IMR-90 (cell line): ENCODE measurements at regions not wholly inside any gene's neighbourhood (a gene's known extent, or its start where the extent isn't known, plus 50 kb on each side); places are given as distances from the start of the nearest gene placed in this dataset.

Experiments used
- ATAC-seq: fragments of 200-7000 bp; cut with Tn5 transposase; 2 replicates; pipeline ENCODE4 v1.9.1; 2020; ENCODE audit warnings: low read depth, mild to moderate bottlenecking, moderate library complexity
- BruUV-seq: library from RNA; stranded (reverse); fragments of 400-500 nt; replicated peaks from 2 replicates; lab custom pipeline; 2021; lab: Mats Ljungman, UMichigan
- CTCF ChIA-PET: fragments of 300-600 bp; formaldehyde crosslinking; extraction: SDS; loops from one replicate; lab custom pipeline; 2021; ENCODE audit warnings: antibody characterized with exemption; lab: Yijun Ruan, JAX
- POLR2A ChIA-PET: fragments of 300-600 bp; sonication (Branson Sonifier 250); formaldehyde crosslinking; loops from one replicate; lab custom pipeline; 2022; ENCODE audit warnings: antibody characterized with exemption; ENCODE audit not compliant: unreplicated experiment; lab: Charles Lee
- DNase-seq: peaks from one replicate; pipeline ENCODE4 v3.0.0; 2013
- H2AFZ ChIP-seq: replicated peaks from 2 replicates; pipeline ENCODE3; 2013; ENCODE audit warnings: low read length, mild to moderate bottlenecking; ENCODE audit not compliant: poor library complexity
- H2AK5ac ChIP-seq: 2 replicates; pipeline ENCODE4 v1.6.1; 2013; ENCODE audit warnings: low read depth, low read length, inconsistent platforms
- H2AK9ac ChIP-seq: replicated peaks from 2 replicates; pipeline ENCODE3; 2013; ENCODE audit warnings: mild to moderate bottlenecking, low read depth, low read length, moderate library complexity; ENCODE audit not compliant: poor library complexity
- H2BK120ac ChIP-seq: 2 replicates; pipeline ENCODE4 v1.6.1; 2013; ENCODE audit warnings: low read depth, low read length, inconsistent platforms
- H2BK15ac ChIP-seq: 3 replicates; pipeline ENCODE4 v1.6.1; 2013; ENCODE audit warnings: low read depth, low read length, inconsistent platforms
- H2BK20ac ChIP-seq: 2 replicates; pipeline ENCODE4 v1.6.1; 2013; ENCODE audit warnings: low read depth, mild to moderate bottlenecking, inconsistent platforms, low read length, moderate library complexity
- H2BK5ac ChIP-seq: 2 replicates; pipeline ENCODE4 v1.6.1; 2013; ENCODE audit warnings: mild to moderate bottlenecking, low read depth, low read length, inconsistent platforms; ENCODE audit not compliant: poor library complexity, severe bottlenecking
- H3K14ac ChIP-seq: replicated peaks from 2 replicates; pipeline ENCODE4 v1.6.1; 2013; ENCODE audit warnings: low read depth, low read length, inconsistent platforms
- H3K18ac ChIP-seq: 2 replicates; pipeline ENCODE4 v1.6.1; 2013; ENCODE audit warnings: low read depth, low read length, control low read depth
- H3K23ac ChIP-seq: 2 replicates; pipeline ENCODE4 v1.6.1; 2013; ENCODE audit warnings: low read depth, low read length, inconsistent platforms
- H3K27ac ChIP-seq: 2 replicates; pipeline ENCODE4 v1.5.1; 2013; ENCODE audit warnings: mild to moderate bottlenecking, control low read depth, low read length; ENCODE audit not compliant: insufficient read depth
- H3K27me3 ChIP-seq: 2 replicates; pipeline ENCODE4 v1.6.1; 2013; ENCODE audit warnings: low read length; ENCODE audit not compliant: control insufficient read depth, insufficient read depth
- H3K36me3 ChIP-seq: 2 replicates; pipeline ENCODE4 v1.6.1; 2013; ENCODE audit warnings: low read length, mixed read lengths; ENCODE audit not compliant: control insufficient read depth, insufficient read depth
- H3K4ac ChIP-seq: 2 replicates; pipeline ENCODE4 v1.6.1; 2013; ENCODE audit warnings: low read depth, low read length, inconsistent platforms
- H3K4me1 ChIP-seq: 2 replicates; pipeline ENCODE4 v1.6.1; 2013; ENCODE audit warnings: low read length, mixed read lengths; ENCODE audit not compliant: control insufficient read depth, insufficient read depth
- H3K4me2 ChIP-seq: 2 replicates; pipeline ENCODE4 v1.6.1; 2013; ENCODE audit warnings: low read depth, mild to moderate bottlenecking, control low read depth, low read length, moderate library complexity
- H3K4me3 ChIP-seq: 2 replicates; pipeline ENCODE4 v1.5.1; 2013; ENCODE audit warnings: low read depth, mild to moderate bottlenecking, control low read depth, low read length, moderate library complexity; ENCODE audit not compliant: insufficient read depth
- H3K56ac ChIP-seq: 2 replicates; pipeline ENCODE4 v1.6.1; 2013; ENCODE audit warnings: low read length, inconsistent platforms; ENCODE audit not compliant: insufficient read depth; ENCODE audit errors: extremely low read depth
- H3K79me1 ChIP-seq, 2 experiments: 2 replicates each; pipeline ENCODE4 v1.6.1; 2013; ENCODE audit warnings: low read length in 2 of 2, inconsistent platforms in 1 of 2, low read depth in 1 of 2
- H3K9ac ChIP-seq: 2 replicates; pipeline ENCODE4 v1.6.1; 2013; ENCODE audit warnings: low read depth, low read length, control low read depth
- H3K9me1 ChIP-seq: 2 replicates; pipeline ENCODE4 v1.6.1; 2013; ENCODE audit warnings: low read length, inconsistent platforms; ENCODE audit not compliant: insufficient read depth
- H3K9me3 ChIP-seq: 2 replicates; pipeline ENCODE4 v1.6.1; 2013; ENCODE audit warnings: low read length; ENCODE audit not compliant: control insufficient read depth, insufficient read depth
- H4K20me1 ChIP-seq: 2 replicates; pipeline ENCODE4 v1.6.1; 2013; ENCODE audit warnings: low read length, inconsistent platforms; ENCODE audit not compliant: insufficient read depth
- H4K5ac ChIP-seq: 2 replicates; pipeline ENCODE4 v1.6.1; 2013; ENCODE audit warnings: mild to moderate bottlenecking, low read depth, low read length, control low read depth
- H4K8ac ChIP-seq, 2 experiments: 2 replicates each; pipeline ENCODE4 v1.6.1; 2013; ENCODE audit warnings: low read depth in 2 of 2, low read length in 2 of 2, control low read depth in 1 of 2, inconsistent platforms in 1 of 2
- H4K91ac ChIP-seq: 2 replicates; pipeline ENCODE4 v1.6.1; 2013; ENCODE audit warnings: low read depth, low read length, inconsistent platforms; ENCODE audit not compliant: insufficient read depth
- BHLHE40 ChIP-seq: fragments of 150-350 bp; IDR thresholded peaks from 2 replicates; pipeline ENCODE4 v1.6.1; 2016; ENCODE audit warnings: mild to moderate bottlenecking, low read depth, low read length
- CEBPB ChIP-seq: IDR thresholded peaks from 2 replicates; pipeline ENCODE4 v1.6.1; 2012; ENCODE audit warnings: low read depth, low read length, improper control_type of control experiment
- CHD1 ChIP-seq: IDR thresholded peaks from 2 replicates; pipeline ENCODE4 v1.6.1; 2012; ENCODE audit warnings: low read depth, low read length, improper control_type of control experiment
- FOS ChIP-seq: fragments of 150-350 bp; IDR thresholded peaks from 2 replicates; pipeline ENCODE4 v1.6.1; 2016; ENCODE audit warnings: low read depth, low read length
- MAFK ChIP-seq: IDR thresholded peaks from 2 replicates; pipeline ENCODE4 v1.6.1; 2012; ENCODE audit warnings: low read depth, low read length, improper control_type of control experiment
- MAZ ChIP-seq: IDR thresholded peaks from 2 replicates; pipeline ENCODE4 v1.6.1; 2012; ENCODE audit warnings: low read depth, mild to moderate bottlenecking, low read length, improper control_type of control experiment, moderate library complexity, borderline replicate concordance
- MXI1 ChIP-seq: IDR thresholded peaks from 2 replicates; pipeline ENCODE4 v1.6.1; 2012; ENCODE audit warnings: low read depth, mild to moderate bottlenecking, low read length, moderate library complexity, borderline replicate concordance
- NFE2L2 ChIP-seq: fragments of 150-350 bp; IDR thresholded peaks from 2 replicates; pipeline ENCODE4 v1.6.1; 2016; ENCODE audit warnings: low read depth, mild to moderate bottlenecking, low read length
- POLR2A ChIP-seq: IDR thresholded peaks from 2 replicates; pipeline ENCODE4 v1.6.1; 2012; ENCODE audit warnings: mild to moderate bottlenecking, low read depth, low read length
- RAD21 ChIP-seq: IDR thresholded peaks from 2 replicates; pipeline ENCODE4 v1.6.1; 2012; ENCODE audit warnings: low read length, improper control_type of control experiment
- RCOR1 ChIP-seq: IDR thresholded peaks from 2 replicates; pipeline ENCODE4 v1.6.1; 2012; ENCODE audit warnings: mild to moderate bottlenecking, low read length, improper control_type of control experiment; ENCODE audit not compliant: insufficient replicate concordance
- RFX5 ChIP-seq: IDR thresholded peaks from 2 replicates; pipeline ENCODE4 v1.8.0; 2012; ENCODE audit warnings: low read depth, mild to moderate bottlenecking, low read length, moderate library complexity
- SMC3 ChIP-seq: fragments of 150-350 bp; IDR thresholded peaks from 2 replicates; pipeline ENCODE4 v1.6.1; 2016; ENCODE audit warnings: low read depth, mild to moderate bottlenecking, antibody characterized with exemption, low read length, moderate library complexity
- WGBS, 2 experiments: methylation state at CpG; one replicate each; pipeline versions ENCODE4 v1.1.5 to v1.1.7; 2013; ENCODE audit warnings: missing lambda C conversion rate in 2 of 2; ENCODE audit not compliant: insufficient read length in 1 of 2; ENCODE audit errors: extremely low coverage in 2 of 2; 5-methylcytosine and 5-hydroxymethylcytosine counted together
- dilution Hi-C: fragments of 300-500 bp; cut with HindIII; formaldehyde crosslinking; loops from one replicate; pipeline ENCODE4 v1.14.3; 2018; ENCODE audit warnings: low sequenced_read_pairs; ENCODE audit not compliant: unreplicated experiment
- in situ Hi-C: fragments of 300-500 bp; cut with MboI; formaldehyde crosslinking; loops from 3 replicates; pipeline ENCODE4 v1.14.3; 2019; ENCODE audit warnings: low sequenced_read_pairs, inconsistent platforms, mixed read lengths
- intact Hi-C: fragments of 100-400 bp; cut with micrococcal nuclease; formaldehyde crosslinking; loops from 2 replicates; pipeline ENCODE4 v1.10.0; 2022
- TF ChIP-seq, protein P1 (sequence below): fragments of 150-350 bp; IDR thresholded peaks from 2 replicates; pipeline ENCODE4 v1.6.1; 2016; ENCODE audit warnings: low read depth, mild to moderate bottlenecking, low read length, moderate library complexity, borderline replicate concordance
- TF ChIP-seq, protein P2 (sequence below): fragments of 150-350 bp; IDR thresholded peaks from 2 replicates; pipeline ENCODE4 v1.6.1; 2017; ENCODE audit warnings: mild to moderate bottlenecking, antibody characterized with exemption, low read length, low read depth
- TF ChIP-seq, protein P3 (sequence below): conservative IDR thresholded peaks from 2 replicates; pipeline ENCODE4 v1.5.1; 2012; ENCODE audit warnings: mild to moderate bottlenecking, low read depth, low read length, improper control_type of control experiment

DNA sequence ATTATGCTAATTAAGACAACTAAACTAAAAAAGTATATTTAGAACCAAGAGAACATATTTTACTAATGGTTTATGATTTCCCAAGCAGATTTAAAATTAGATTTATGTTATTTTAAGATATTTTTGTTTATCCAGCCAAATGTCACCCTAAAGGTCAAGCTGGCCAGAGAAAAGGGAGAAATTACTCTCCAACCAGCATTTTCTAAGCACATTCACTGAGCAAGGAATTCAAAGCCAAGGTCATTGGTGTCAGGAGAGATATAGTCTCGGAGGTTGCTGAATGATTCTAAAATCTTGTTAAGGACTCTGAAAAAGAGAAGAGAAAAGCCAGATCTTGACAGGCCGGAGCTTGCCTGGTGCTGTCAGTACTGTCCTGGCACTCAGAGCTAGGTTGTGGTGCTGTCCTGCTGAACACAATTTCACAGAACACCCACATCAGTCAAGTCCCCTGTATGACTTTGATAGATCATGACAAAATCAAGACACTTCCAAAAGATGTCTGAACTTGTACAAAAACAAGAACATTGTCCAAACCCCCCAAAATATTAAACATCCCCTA is 222.3 kb upstream of the SMLR1 start:
- no peak for TF ChIP-seq MXI1
- no peak for TF ChIP-seq RCOR1
- TF ChIP-seq MAFK = no peak
- TF ChIP-seq RFX5 = no peak
- no peak for TF ChIP-seq NFE2L2
- TF ChIP-seq, protein P1, sequence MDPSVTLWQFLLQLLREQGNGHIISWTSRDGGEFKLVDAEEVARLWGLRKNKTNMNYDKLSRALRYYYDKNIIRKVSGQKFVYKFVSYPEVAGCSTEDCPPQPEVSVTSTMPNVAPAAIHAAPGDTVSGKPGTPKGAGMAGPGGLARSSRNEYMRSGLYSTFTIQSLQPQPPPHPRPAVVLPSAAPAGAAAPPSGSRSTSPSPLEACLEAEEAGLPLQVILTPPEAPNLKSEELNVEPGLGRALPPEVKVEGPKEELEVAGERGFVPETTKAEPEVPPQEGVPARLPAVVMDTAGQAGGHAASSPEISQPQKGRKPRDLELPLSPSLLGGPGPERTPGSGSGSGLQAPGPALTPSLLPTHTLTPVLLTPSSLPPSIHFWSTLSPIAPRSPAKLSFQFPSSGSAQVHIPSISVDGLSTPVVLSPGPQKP = no peak
- no peak for TF ChIP-seq POLR2A
- no peak for TF ChIP-seq CHD1
- TF ChIP-seq BHLHE40 = no peak
- no peak for TF ChIP-seq CEBPB
- TF ChIP-seq, protein P2, sequence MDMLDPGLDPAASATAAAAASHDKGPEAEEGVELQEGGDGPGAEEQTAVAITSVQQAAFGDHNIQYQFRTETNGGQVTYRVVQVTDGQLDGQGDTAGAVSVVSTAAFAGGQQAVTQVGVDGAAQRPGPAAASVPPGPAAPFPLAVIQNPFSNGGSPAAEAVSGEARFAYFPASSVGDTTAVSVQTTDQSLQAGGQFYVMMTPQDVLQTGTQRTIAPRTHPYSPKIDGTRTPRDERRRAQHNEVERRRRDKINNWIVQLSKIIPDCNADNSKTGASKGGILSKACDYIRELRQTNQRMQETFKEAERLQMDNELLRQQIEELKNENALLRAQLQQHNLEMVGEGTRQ = no peak
- TF ChIP-seq, protein P3, sequence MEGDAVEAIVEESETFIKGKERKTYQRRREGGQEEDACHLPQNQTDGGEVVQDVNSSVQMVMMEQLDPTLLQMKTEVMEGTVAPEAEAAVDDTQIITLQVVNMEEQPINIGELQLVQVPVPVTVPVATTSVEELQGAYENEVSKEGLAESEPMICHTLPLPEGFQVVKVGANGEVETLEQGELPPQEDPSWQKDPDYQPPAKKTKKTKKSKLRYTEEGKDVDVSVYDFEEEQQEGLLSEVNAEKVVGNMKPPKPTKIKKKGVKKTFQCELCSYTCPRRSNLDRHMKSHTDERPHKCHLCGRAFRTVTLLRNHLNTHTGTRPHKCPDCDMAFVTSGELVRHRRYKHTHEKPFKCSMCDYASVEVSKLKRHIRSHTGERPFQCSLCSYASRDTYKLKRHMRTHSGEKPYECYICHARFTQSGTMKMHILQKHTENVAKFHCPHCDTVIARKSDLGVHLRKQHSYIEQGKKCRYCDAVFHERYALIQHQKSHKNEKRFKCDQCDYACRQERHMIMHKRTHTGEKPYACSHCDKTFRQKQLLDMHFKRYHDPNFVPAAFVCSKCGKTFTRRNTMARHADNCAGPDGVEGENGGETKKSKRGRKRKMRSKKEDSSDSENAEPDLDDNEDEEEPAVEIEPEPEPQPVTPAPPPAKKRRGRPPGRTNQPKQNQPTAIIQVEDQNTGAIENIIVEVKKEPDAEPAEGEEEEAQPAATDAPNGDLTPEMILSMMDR = no peak
- no peak for TF ChIP-seq RAD21
- TF ChIP-seq FOS = no peak
- TF ChIP-seq MAZ = no peak
- TF ChIP-seq SMC3 = no peak
- ChIA-PET CTCF (interaction anchor here (0.8 kb wide), 1 partner anchor 105 kb away, joined by 6 read pairs; no protein-coding TSS in a partner anchor), POLR2A (no interaction called here)
- H3K4ac ChIP-seq = peak overlapping the region; percentile 55
- H3K56ac ChIP-seq = no peak overlapping the region
- no peak overlapping the region for H3K23ac ChIP-seq
- peak overlapping the region; percentile 72; the same call in 1 of the 2 replicates for H4K5ac ChIP-seq
- peak overlapping the region; percentile 66 for H4K91ac ChIP-seq
- no peaks in the 10 kb centered on the region for H4K20me1 ChIP-seq
- H3K79me1 ChIP-seq = no peaks in the 10 kb centered on the region
- in situ Hi-C loops = no loop called here
- H3K27ac ChIP-seq = no peak overlapping the region
- no peak overlapping the region for H3K4me2 ChIP-seq
- H3K18ac ChIP-seq = peak overlapping the region; percentile 33; the same call in 1 of the 2 replicates
- ATAC-seq = no peak
- BruUV-seq = no TSS peak
- H3K9ac ChIP-seq = no peak overlapping the region
- no CpG with 5 or more reads among the region's 2 CpGs for WGBS, 2 experiments
- peak overlapping the region; percentile 63 for H2BK5ac ChIP-seq
- peaks cover 10% of the 10 kb centered on the region for H3K9me1 ChIP-seq
- peak overlapping the region; percentile 81; the same call in 2 of the 3 replicates for H2BK15ac ChIP-seq
- DNase-seq = no peak
- H2AK5ac ChIP-seq = peak overlapping the region; percentile 79; the same call in 1 of the 2 replicates
- H3K9me3 ChIP-seq = peaks cover 3% of the 10 kb centered on the region; the same call in 1 of the 2 replicates
- H3K36me3 ChIP-seq = no peaks in the 10 kb centered on the region
- H3K14ac ChIP-seq = peak overlapping the region; percentile 20
- no peak overlapping the region for H3K4me3 ChIP-seq
- H2BK20ac ChIP-seq = peak overlapping the region; percentile 45; the same call in 1 of the 2 replicates
- peak overlapping the region; percentile 76; the same call in 1 of the 2 replicates for H2BK120ac ChIP-seq
- H3K27me3 ChIP-seq = no peaks in the 10 kb centered on the region
- no peak overlapping the region for H2AFZ ChIP-seq
- H2AK9ac ChIP-seq = no peak overlapping the region
- peak overlapping the region in 1 of 2 experiments; percentile 72; a peak in 3 of 4 replicates for H4K8ac ChIP-seq
- dilution Hi-C loops = no loop called here
- H3K4me1 ChIP-seq = peaks cover 12% of the 10 kb centered on the region
- intact Hi-C loops = no loop called here
